ENCODE measurements at regions not wholly inside any gene's neighbourhood (a gene's known extent, or its start where the extent isn't known, plus 50 kb on each side); places are given as distances from the start of the nearest gene placed in this dataset.

GRCh38 chr4:134078230-134078914, 123.2 kb downstream of the PABPC4L start:
- TF ChIP-seq CTCF (IDR thresholded peaks at IDR 0.05; ENCODE audit: extremely low read depth in 1 of 2, insufficient read depth in 1 of 2, low read depth in 1 of 2, low read length in 2 of 2) (no peak), POLR2AphosphoS5 (IDR thresholded peaks at IDR 0.05; ENCODE audit: insufficient read depth, low read depth, low read length) (no peak), JUN (IDR thresholded peaks at IDR 0.05; ENCODE audit: borderline replicate concordance, insufficient read depth, insufficient read length, low read depth) (no peak), MYC (IDR thresholded peaks at IDR 0.05; ENCODE audit: low read depth, low read length) (no peak), MAX (IDR thresholded peaks at IDR 0.05; ENCODE audit: insufficient read depth, insufficient read length) (no peak), EZH2 (IDR thresholded peaks at IDR 0.05; ENCODE audit: borderline replicate concordance, low read depth, low read length, severe bottlenecking) (no peak), GATA2 (IDR thresholded peaks at IDR 0.05; ENCODE audit: insufficient read depth, insufficient read length, low read depth, low read length) (no peak), POLR2A (IDR thresholded peaks at IDR 0.05; ENCODE audit: low read depth, low read length) (no peak), FOS (IDR thresholded peaks at IDR 0.05; ENCODE audit: borderline replicate concordance, insufficient read depth, low read length) (no peak)
- CTCF ChIA-PET: no interaction called here
- DNase-seq (ENCODE audit: low read depth, low spot score): no peak
- no peaks in the 10 kb centered on the region for H3K9me1 ChIP-seq (replicated peaks; ENCODE audit: control insufficient read depth, extremely low read depth, insufficient read depth, low read length)
- H2AFZ ChIP-seq (ENCODE audit: low read depth, low read length): no peak overlapping the region
- H3K36me3 ChIP-seq (ENCODE audit: control insufficient read depth in 2 of 2, extremely low read depth in 1 of 2, insufficient read depth in 2 of 2, low read length in 2 of 2): no peaks in the 10 kb centered on the region
- no peaks in the 10 kb centered on the region for H3K27me3 ChIP-seq (ENCODE audit: control insufficient read depth in 2 of 2, insufficient read depth in 2 of 2, low read length in 2 of 2)
- no TSS peak for BruUV-seq (replicated peaks)
- H3K27ac ChIP-seq (ENCODE audit: insufficient read depth, low read depth, low read length): no peak overlapping the region
- no peaks in the 10 kb centered on the region for H4K20me1 ChIP-seq (replicated peaks; ENCODE audit: control insufficient read depth, extremely low read depth, insufficient read depth, low read length)
- POLR2A ChIA-PET: no interaction called here
- H3K9ac ChIP-seq (replicated peaks; ENCODE audit: extremely low read depth, insufficient read depth, low read length): no peak overlapping the region
- FAIRE-seq: no peak
- H3K9me3 ChIP-seq (replicated peaks; ENCODE audit: control insufficient read depth, insufficient read depth, low read length): no peaks in the 10 kb centered on the region
- H3K4me3 ChIP-seq (replicated peaks in 1 of 3; ENCODE audit: insufficient read depth in 1 of 3, low read depth in 1 of 3, low read length in 3 of 3): no peak overlapping the region
- H3K4me1 ChIP-seq (ENCODE audit: control insufficient read depth, extremely low read depth, insufficient read depth, low read length): no peaks in the 10 kb centered on the region
- dilution Hi-C loops (cut with MboI; ENCODE audit: extremely low pct_ligation_motif_present, low sequenced_read_pairs): no loop called here
- no peak overlapping the region for H3K4me2 ChIP-seq (ENCODE audit: insufficient read depth, low read length)
- no peaks in the 10 kb centered on the region for H3K79me2 ChIP-seq (ENCODE audit: control insufficient read depth, insufficient read depth, low read length)
- intact Hi-C loops (cut with micrococcal nuclease): no loop called here
